HFFc6 (cell line): ENCODE measurements at regions not wholly inside any gene's neighbourhood (a gene's known extent, or its start where the extent isn't known, plus 50 kb on each side); places are given as distances from the start of the nearest gene placed in this dataset.

Experiments
- DNase-seq: peaks from one replicate; pipeline ENCODE4 v3.0.0-alpha.2; 2018
- H3K27ac Mint-ChIP-seq: 2 replicates; pipeline ENCODE4 v1.8.0; 2020; ENCODE audit warnings: mild to moderate bottlenecking, mixed read lengths
- H3K27me3 Mint-ChIP-seq: 2 replicates; pipeline ENCODE4 v1.8.0; 2021; ENCODE audit warnings: mild to moderate bottlenecking, moderate library complexity, mixed read lengths; ENCODE audit not compliant: insufficient read depth
- H3K36me3 Mint-ChIP-seq: 2 replicates; pipeline ENCODE4 v1.8.0; 2021; ENCODE audit warnings: low read depth, mixed read lengths
- H3K4me1 Mint-ChIP-seq: 2 replicates; pipeline ENCODE4 v1.8.0; 2020; ENCODE audit warnings: low read depth, mixed read lengths
- H3K4me3 Mint-ChIP-seq: 2 replicates; pipeline ENCODE4 v1.8.0; 2020; ENCODE audit warnings: mild to moderate bottlenecking, moderate library complexity, mixed read lengths
- H3K9me3 Mint-ChIP-seq: 2 replicates; pipeline ENCODE4 v1.8.0; 2020; ENCODE audit warnings: mild to moderate bottlenecking, mixed read lengths
- CTCF ChIP-seq: fragments of 200-600 bp; sonication (generic); IDR thresholded peaks from 2 replicates; pipeline ENCODE4 v1.5.0; 2021; ENCODE audit warnings: antibody characterized with exemption, mild to moderate bottlenecking

- Mint-ChIP-seq H3K27ac (peak overlapping the region; percentile 88), H3K27me3 (no peaks in the 10 kb centered on the region), H3K4me1 (peaks cover 65% of the 10 kb centered on the region), H3K36me3 (peaks cover 10% of the 10 kb centered on the region), H3K4me3 (peak overlapping the region; percentile 50), H3K9me3 (no peaks in the 10 kb centered on the region)
- TF ChIP-seq CTCF = no peak
- peak; percentile 93 for DNase-seq
These were observed 68.5 kb upstream of the DUSP10 start for GRCh38 chr1:221810406-221810805.

- Mint-ChIP-seq H3K4me3 (peak overlapping the region; percentile 6; the same call in 1 of the 2 replicates), H3K9me3 (no peaks in the 10 kb centered on the region), H3K27me3 (peaks cover 1% of the 10 kb centered on the region; the same call in 1 of the 2 replicates), H3K4me1 (peaks cover 56% of the 10 kb centered on the region), H3K27ac (peak overlapping the region; percentile 88), H3K36me3 (peaks cover 5% of the 10 kb centered on the region)
- TF ChIP-seq CTCF = no peak
- no peak for DNase-seq
These were observed 67.5 kb upstream of the DUSP10 start for GRCh38 chr1:221809091-221810029.

- no peak overlapping the region for H3K4me3 Mint-ChIP-seq
- TF ChIP-seq CTCF = no peak
- H3K4me1 Mint-ChIP-seq = peaks cover 54% of the 10 kb centered on the region
- DNase-seq = no peak
- H3K27ac Mint-ChIP-seq = no peak overlapping the region; the same call in 1 of the 2 replicates
- H3K36me3 Mint-ChIP-seq = peaks cover 5% of the 10 kb centered on the region
- H3K27me3 Mint-ChIP-seq = peaks cover 1% of the 10 kb centered on the region; the same call in 1 of the 2 replicates
- H3K9me3 Mint-ChIP-seq = no peaks in the 10 kb centered on the region
These were observed 65.1 kb upstream of the DUSP10 start for GRCh38 chr1:221806984-221807383.

- Mint-ChIP-seq H3K27me3 (peaks cover 1% of the 10 kb centered on the region; the same call in 1 of the 2 replicates), H3K36me3 (peaks cover 5% of the 10 kb centered on the region), H3K27ac (no peak overlapping the region), H3K9me3 (no peaks in the 10 kb centered on the region), H3K4me1 (peaks cover 54% of the 10 kb centered on the region), H3K4me3 (no peak overlapping the region)
- DNase-seq = no peak
- no peak for TF ChIP-seq CTCF
These were observed 64.3 kb upstream of the DUSP10 start for GRCh38 chr1:221806236-221806635.

GRCh38 chr1:221805121-221805520, 63.2 kb upstream of the DUSP10 start:
- H3K4me3 Mint-ChIP-seq = no peak overlapping the region
- no peak overlapping the region for H3K27ac Mint-ChIP-seq
- H3K36me3 Mint-ChIP-seq = peaks cover 5% of the 10 kb centered on the region
- no peak for DNase-seq
- no peak for TF ChIP-seq CTCF
- H3K27me3 Mint-ChIP-seq = peaks cover 1% of the 10 kb centered on the region; the same call in 1 of the 2 replicates
- H3K4me1 Mint-ChIP-seq = peaks cover 46% of the 10 kb centered on the region
- H3K9me3 Mint-ChIP-seq = no peaks in the 10 kb centered on the region
